Activated CD4-positive, alpha-beta T cell treated with anti-CD3 and anti-CD28 coated beads, Interleukin-2, amount 50 U/mL, for 1 hour (primary cell): ENCODE measurements at regions not wholly inside any gene's neighbourhood (a gene's known extent, or its start where the extent isn't known, plus 50 kb on each side); places are given as distances from the start of the nearest gene placed in this dataset.

Source experiments
- DNase-seq: peaks from one replicate; pipeline ENCODE4 v3.0.0-alpha.2; 2020

- no peak for DNase-seq
These were observed 108.0 kb upstream of the HABP2 start for GRCh38 chr10:113444766-113445365.

GRCh38 chr10:113445736-113446135 lies 107.1 kb upstream of the HABP2 start:
- no peak for DNase-seq

DNA sequence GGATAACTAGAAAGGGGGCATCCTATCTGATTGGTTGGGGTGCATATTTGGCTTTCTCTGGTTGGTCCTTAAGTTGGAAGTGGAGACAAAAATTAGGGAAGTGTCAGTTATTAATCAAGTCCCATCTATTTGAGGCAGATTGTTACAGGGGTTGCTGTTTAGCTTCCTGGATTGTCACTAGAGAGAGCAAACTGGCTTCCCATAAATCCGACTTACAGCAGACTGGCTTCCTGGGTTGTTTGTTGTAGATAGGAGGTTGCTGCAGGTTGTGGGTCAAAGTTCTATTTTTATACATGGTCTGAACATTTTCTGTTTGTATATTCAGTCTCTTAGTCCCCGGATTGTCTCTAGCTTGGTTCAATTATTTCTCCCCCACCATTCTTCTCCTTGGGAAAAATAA lies 106.1 kb upstream of the HABP2 start:
- no peak for DNase-seq

- DNase-seq: no peak
These were observed 105.6 kb upstream of the HABP2 start for GRCh38 chr10:113447278-113447677.

- no peak for DNase-seq
These were observed 103.7 kb upstream of the HABP2 start for GRCh38 chr10:113449006-113449695.

GRCh38 chr10:113450046-113450804 lies 102.6 kb upstream of the HABP2 start:
- no peak for DNase-seq

- DNase-seq: no peak
These were observed 101.9 kb upstream of the HABP2 start for GRCh38 chr10:113450906-113451305.

GRCh38 chr10:113452146-113452845 lies 100.6 kb upstream of the HABP2 start:
- DNase-seq: no peak

- no peak for DNase-seq
These were observed 99.5 kb upstream of the HABP2 start for GRCh38 chr10:113453351-113453750.

DNA sequence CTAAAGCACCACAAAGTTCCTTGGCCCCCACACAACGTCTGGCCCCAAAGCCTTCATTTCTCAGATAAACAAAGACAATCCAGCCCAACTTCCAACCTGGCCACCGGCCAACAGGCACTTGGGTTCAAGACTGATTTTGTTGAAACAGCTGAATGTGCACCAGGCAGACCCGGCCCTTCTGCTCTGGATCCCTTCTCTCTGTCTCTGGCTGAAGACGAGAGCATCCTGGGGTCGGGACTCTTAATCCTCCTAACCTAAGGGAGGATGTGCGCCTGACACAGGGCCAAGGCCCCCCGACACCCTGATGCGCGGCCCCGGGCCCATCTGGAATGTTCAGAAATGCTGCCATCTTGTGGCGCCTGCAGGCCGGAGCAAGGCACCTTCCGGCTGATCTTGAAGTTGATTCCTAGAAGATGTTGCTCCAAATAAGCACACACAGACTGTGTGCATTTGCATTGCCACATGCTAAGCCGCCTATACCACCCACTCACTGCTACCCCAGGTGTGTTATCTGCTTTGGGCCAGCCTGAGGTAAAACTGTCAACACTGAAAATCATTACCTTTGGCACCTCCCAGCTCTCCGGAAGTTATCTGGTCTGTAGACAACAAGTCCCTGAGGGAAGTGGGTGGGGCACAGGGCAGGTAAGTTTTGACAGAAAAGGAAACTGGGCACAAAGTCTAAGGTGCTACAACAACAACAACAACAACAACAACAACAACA lies 98.4 kb upstream of the HABP2 start:
- DNase-seq: no peak

GRCh38 chr10:113455947-113456346 lies 96.9 kb upstream of the HABP2 start:
- no peak for DNase-seq

- DNase-seq: no peak
These were observed 96.1 kb upstream of the HABP2 start for GRCh38 chr10:113456741-113457140.

GRCh38 chr10:113457408-113457807 lies 95.4 kb upstream of the HABP2 start:
- no peak for DNase-seq

- no peak for DNase-seq
These were observed 94.4 kb upstream of the HABP2 start for GRCh38 chr10:113458451-113458850.

- no peak for DNase-seq
These were observed 93.9 kb upstream of the HABP2 start for GRCh38 chr10:113458944-113459343.

DNA sequence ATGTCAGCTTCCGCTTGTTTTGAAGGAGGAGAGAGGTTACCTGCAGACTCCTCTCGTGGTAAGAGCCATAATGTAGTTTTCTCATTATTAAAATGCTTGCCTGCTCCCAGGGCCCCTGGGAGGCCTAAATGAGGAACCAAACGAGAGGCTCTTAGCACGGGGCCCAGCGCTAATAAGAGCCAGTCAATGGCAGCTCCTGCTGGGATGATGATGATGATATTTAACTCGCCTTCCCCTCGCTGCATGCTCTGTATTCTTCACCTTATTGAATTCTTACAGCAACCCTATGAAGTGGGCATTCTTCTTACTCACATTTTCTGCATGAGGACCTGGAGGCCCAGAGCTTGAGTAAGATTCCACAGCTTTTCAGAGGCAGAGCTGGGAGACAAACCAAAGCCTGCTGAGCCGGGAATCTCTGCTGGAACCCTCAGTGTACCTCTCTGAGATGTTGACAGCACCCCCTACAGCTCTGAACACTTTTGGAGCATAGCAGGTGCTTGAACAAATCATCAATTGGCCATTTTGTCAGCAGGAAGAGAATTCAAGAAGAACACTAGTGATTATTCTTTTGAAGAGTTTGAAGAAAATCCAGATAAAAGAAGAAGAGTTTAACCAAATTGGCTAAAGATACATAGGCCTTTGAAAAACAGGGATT lies 93.1 kb upstream of the HABP2 start:
- no peak for DNase-seq

DNA sequence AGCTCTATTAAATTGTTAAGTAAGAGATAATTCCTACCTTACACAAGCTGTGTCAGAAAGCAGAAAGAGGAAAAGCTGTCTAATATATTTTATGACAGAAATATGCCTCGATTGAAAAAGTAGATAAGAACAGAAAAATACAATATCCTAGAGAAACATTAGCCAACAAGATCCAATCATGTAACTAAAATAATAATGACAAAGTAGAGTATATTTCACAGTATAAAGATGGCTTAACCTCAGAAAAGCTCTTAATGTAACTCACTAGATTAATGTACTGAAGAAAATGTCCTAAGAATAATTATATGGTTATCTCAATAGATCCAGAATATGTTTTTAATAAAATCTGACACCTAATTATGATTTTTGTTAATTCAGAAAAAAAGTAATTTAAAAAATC lies 89.8 kb upstream of the HABP2 start:
- no peak for DNase-seq

DNA sequence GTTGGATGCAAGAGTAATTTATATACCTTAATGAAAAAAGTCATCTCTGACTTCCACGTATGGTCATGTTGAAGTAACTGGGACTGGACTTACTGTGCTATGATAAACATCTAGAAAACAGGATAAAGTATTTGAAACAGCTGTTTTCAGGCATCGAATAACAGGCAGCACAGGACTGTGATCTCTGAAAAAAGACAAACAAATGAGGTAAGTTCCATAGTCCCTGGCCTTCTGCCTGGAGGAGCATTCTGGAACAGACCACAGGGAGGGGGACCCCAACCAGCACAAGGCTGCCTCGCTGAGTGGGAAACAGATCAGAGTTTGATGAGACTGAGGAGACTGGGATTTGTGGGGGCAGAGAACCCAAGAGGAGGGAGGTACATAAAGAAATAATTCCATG lies 89.1 kb upstream of the HABP2 start:
- no peak for DNase-seq

DNA sequence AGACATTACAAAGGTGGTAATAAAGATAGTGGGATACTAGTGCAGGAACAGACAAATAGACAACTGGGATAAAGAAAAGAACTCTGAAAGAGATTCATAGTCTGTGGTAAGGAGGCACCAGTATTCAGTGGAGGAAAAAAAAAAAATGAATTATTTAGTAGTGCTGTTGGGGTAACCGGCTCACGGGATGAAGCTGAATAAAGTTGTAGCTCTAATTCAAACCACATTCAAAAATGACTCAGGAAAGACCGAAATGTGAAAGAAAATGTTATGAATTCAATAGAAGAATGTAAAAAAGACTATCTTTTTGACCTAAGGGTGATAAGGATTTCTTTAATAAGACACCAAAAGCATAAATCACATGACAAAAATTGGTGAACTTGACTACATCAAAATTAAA lies 83.1 kb upstream of the HABP2 start:
- DNase-seq: no peak

- DNase-seq: no peak
These were observed 82.2 kb upstream of the HABP2 start for GRCh38 chr10:113470372-113471240.

- no peak for DNase-seq
These were observed 81.4 kb upstream of the HABP2 start for GRCh38 chr10:113471241-113471996.
